Right hindlimb (tissue), 1 donor: ENCODE measurements at regions not wholly inside any gene's neighbourhood (a gene's known extent, or its start where the extent isn't known, plus 50 kb on each side); places are given as distances from the start of the nearest gene placed in this dataset.
A peak's percentile ranks its signal among the peaks of the same experiment; 100 is the strongest.

Source experiments
- DNase-seq: peaks from one replicate; pipeline ENCODE4 v3.0.0-alpha.2; 2018

DNA sequence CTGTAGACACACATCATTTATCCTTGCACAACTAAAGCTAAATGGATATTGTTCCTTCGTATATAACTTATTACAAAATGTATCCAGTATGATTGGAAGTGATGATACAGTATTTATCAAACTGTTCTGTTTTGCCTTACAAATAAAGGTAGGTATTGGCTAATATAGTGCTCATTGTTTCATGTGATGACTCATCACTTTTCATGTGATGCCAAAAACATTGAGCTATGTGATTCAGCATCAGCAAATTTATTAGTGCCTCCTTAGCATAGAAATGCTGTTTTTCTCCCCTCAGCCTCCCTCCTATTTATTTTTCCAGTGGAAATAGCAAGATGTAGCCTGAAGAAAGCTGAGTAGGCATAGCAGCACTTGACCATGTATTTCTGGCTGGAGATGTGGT is 228.6 kb upstream of the LYPLAL1 start:
- DNase-seq: no peak

GRCh38 chr1:218946147-218946546 is 227.5 kb upstream of the LYPLAL1 start:
- DNase-seq: no peak

GRCh38 chr1:218948446-218948845 is 225.2 kb upstream of the LYPLAL1 start:
- no peak for DNase-seq

GRCh38 chr1:218953386-218953785 is 220.3 kb upstream of the LYPLAL1 start:
- DNase-seq: peak; percentile 49

DNA sequence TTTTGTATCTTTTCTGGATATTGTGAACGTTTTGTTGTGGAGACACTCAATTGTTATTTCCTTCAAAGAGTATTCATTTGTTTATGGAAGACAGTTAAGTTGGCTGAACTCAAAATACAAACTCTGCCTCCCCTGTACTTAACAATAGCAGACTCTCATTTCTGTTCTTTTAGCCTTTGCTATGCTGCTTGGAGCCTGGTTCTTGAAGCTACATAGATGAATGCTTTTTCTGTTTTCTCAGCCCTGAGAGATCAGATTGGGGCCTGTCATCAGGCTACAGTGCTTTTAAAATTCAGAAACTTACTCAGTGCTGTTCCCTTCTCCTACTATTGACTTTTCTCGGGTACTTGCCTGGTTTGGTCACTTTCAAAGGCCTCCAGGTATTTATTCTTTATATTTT is 215.7 kb upstream of the LYPLAL1 start:
- no peak for DNase-seq

- no peak for DNase-seq
Measured at GRCh38 chr1:218959784-218960183, 213.9 kb upstream of the LYPLAL1 start.

DNA sequence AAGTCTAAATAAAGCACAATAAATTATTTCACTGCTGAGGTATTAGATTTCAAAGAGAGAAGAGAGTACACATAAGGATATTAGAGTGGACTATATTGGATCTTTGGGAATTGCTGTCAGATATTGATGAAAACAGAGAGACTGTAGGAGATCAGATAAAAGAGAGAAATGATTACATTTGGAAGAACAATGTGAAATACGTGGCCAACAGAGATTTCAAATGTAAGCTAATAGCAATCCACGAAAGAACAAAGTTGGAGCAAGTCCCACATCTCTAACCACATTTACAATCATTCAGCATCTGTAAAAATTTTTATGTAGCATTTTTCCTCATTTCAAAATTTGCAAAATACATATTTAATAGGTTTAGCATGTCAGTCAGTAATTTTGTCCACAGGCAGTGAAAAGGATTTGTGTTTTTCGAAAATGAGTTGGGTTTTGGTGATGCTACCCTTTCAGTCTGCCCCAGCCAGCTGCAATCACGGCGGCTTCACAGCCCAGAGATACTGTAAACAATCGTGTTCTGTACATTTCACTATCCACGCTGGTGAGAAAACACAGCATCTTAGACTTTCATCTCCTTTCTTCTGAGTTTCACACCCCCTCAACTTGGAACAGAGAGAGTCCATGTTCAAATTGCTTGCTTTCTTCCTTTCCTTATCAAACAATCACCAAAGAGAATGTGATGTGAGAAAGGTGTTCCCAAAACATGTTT is 209.1 kb upstream of the LYPLAL1 start:
- DNase-seq: peak; percentile 20

GRCh38 chr1:218965821-218966220 is 207.9 kb upstream of the LYPLAL1 start:
- DNase-seq: no peak

GRCh38 chr1:218967254-218967653 is 206.4 kb upstream of the LYPLAL1 start:
- no peak for DNase-seq

DNA sequence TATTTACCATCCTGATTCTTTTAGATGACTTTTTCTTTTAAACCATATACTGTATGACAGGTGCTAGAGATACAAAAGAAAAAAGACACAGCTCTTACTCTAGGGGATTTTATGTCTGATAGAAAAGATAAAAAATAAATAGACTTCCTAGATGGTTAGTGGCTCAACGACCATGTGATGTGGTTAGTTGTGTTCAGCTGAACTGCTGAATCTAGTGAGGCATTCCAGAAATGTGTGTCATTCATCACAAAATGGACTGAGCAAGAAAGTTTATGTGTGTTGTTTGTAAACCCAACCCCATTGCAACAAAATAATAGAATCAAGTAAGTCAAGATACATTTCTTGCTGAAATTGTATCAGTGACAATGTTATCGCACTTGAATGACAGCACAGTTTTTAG is 205.8 kb upstream of the LYPLAL1 start:
- DNase-seq: no peak

GRCh38 chr1:218969006-218969405 is 204.7 kb upstream of the LYPLAL1 start:
- DNase-seq: no peak

DNA sequence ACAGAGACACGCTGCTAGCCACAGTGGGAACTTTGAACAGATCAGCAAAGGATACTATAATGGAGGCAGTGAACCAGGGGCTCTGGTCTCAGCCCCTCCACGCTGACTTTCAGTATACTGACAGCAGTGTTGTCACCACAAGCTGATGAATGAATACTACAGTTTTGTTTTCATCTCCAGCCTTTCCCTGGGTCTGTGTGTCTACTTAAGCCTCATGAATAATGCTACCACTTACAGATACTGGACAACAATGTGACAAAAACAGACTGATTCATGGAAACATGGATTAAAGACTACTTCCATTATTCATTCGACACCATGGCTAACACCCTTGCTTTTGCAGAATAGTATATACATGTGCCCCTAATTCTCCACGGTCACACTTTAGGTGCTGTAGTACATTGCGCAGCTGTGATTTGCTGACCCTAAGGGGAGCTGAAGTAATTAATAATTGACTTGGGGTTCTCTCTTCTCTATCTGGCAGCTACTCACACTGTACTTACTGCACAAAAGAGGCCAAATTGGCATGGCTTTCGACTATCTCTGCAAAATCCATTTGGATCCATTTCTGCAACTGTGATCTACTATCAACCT is 203.2 kb upstream of the LYPLAL1 start:
- no peak for DNase-seq

- DNase-seq: peak; percentile 82
Measured at GRCh38 chr1:218971156-218971555, 202.5 kb upstream of the LYPLAL1 start.

- DNase-seq: no peak
Measured at GRCh38 chr1:218980881-218981280, 192.8 kb upstream of the LYPLAL1 start.

GRCh38 chr1:218982482-218982881 is 191.2 kb upstream of the LYPLAL1 start:
- no peak for DNase-seq

DNA sequence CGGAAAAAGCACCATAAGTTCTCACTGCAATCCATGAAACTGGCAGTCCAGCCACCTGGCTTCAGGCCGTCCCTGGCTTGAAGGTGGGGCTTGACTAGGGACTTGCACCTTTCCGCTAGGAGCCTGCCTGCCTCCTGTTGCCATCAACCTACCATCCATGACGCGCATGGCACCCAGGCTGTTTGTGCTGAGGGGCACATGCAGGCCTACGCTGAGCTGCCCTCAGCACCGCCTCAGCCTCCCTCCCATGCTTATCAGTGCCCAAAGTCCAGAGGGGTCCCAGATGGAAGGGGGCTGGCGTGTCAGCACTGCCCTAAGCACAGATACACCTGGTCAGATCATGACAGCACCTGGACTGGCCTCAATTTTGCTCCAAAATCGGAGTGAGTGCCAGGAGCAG is 190.2 kb upstream of the LYPLAL1 start:
- DNase-seq: no peak

DNA sequence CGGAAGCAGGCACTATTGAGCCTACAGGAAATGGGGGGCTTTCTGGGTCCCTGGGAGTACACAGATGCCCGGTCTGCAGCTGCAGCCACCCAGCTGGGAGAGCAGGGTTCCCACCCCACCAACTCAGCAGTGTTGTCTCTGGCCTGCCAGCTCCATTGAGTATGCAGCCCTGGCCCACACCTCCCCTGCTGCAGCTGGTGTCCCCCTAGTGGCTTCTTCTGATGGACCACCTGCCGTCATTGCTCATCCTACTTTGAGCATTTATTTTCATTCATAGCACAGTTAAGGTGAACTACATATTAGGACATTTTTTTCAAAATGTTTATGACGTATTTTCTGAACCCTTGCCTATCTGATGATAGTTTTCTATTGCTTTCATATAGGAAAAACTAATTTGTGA is 189.8 kb upstream of the LYPLAL1 start:
- DNase-seq: no peak

GRCh38 chr1:218985424-218985984 is 188.2 kb upstream of the LYPLAL1 start:
- DNase-seq: no peak

GRCh38 chr1:218986816-218987215 is 186.9 kb upstream of the LYPLAL1 start:
- no peak for DNase-seq

DNA sequence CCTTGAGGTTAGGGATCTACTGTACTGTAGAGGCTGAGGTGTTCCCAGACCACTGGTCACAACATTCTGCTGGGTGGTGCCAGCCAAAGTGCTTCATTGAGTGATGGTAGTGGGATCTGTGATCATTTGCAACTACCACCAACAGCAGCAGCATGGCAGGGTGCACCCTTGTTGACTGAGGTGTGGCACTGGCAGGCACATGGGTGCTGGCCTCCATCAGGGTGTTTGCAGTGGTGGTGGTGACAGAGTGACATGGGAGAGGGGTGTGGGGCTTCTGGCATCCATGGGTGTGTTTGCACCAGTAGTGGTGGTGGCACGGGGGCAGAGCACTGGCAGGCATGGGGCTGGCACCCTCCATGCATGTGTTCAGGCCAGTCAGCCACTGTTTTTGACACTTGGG is 183.7 kb upstream of the LYPLAL1 start:
- DNase-seq: no peak

- no peak for DNase-seq
Measured at GRCh38 chr1:218991089-218991488, 182.6 kb upstream of the LYPLAL1 start.

GRCh38 chr1:218994615-218995014 is 179.1 kb upstream of the LYPLAL1 start:
- DNase-seq: no peak

DNA sequence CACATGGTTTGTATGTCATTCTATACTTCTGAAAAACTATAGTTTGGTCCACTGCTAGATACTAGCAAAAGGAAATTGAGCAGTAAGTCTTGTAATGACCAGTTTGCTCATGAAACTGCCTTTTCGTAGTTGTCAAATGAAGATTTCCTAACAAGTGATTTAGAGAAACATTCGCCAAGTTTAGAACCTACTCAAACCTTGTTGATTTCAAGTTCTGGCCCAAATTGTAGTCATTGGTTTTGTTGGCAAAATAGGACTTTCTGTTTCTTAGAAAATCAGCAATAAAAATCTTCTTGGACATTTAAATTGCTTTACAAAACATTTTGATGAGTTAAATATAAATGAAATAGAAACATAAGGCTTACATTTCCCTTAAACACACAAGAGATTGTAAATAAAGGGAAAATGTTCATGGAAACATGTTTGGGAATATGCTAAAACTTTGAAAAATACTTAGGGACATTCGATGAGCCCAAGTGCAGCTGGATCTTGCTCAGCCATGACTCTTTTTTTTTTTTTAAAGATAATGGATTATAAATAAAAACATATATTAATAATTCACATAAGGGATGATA is 178.5 kb upstream of the LYPLAL1 start:
- no peak for DNase-seq

DNA sequence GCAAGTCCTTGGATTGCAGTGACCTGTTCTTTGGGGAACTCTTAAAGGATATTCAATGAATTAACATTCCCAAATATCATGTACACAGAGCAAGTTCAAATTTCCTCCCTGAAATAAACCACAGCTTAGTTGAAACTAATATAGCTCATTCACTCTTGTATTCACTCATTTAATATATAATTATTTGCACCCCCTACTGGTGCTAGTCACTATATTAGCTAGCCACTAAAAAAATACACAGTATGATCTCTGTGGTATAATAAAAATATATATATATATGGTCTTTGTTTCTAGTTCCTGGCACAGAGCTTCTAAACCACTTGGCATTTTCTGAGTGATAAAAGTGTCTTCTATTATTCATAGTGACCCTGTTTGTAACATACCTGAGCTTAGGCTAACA is 177.3 kb upstream of the LYPLAL1 start:
- DNase-seq: no peak
